Breast epithelium (tissue), 4 donors: ENCODE measurements at regions not wholly inside any gene's neighbourhood (a gene's known extent, or its start where the extent isn't known, plus 50 kb on each side); places are given as distances from the start of the nearest gene placed in this dataset.

ENCODE experiments used
- DNase-seq, 2 donors: peaks; one replicate each; pipeline ENCODE4 v3.0.0-alpha.2; 2019; ENCODE audit warnings: low spot score in 2 of 2
- H3K27ac ChIP-seq, 2 donors: fragments of 200-600 bp; sonication (generic) in 1 of 2; one replicate each; pipeline ENCODE4 v1.5.1; 2016 to 2019; ENCODE audit warnings: mild to moderate bottlenecking in 1 of 2
- H3K27me3 ChIP-seq, 2 donors: fragments of 200-600 bp; sonication (generic) in 1 of 2; one replicate each; pipeline versions ENCODE4 v1.5.1 to v1.6.0; 2017 to 2019; ENCODE audit warnings: control low read depth in 1 of 2, mild to moderate bottlenecking in 1 of 2
- H3K36me3 ChIP-seq: fragments of 200-600 bp; one replicate; pipeline ENCODE4 v1.5.1; 2019
- H3K4me1 ChIP-seq, 2 donors: fragments of 200-600 bp; sonication (generic); one replicate each; pipeline ENCODE4 v1.5.1; 2016 to 2019; ENCODE audit warnings: control low read depth in 1 of 2
- H3K4me3 ChIP-seq, 3 donors: fragments of 200-600 bp; sonication (generic); 1 replicate in 2 of 3; 2 replicates in 1 of 3; pipeline ENCODE4 v1.5.1; 2016 to 2019; ENCODE audit warnings: mild to moderate bottlenecking in 3 of 3, moderate library complexity in 2 of 3
- H3K9me3 ChIP-seq, 2 donors: fragments of 200-600 bp; sonication (generic) in 1 of 2; one replicate each; pipeline ENCODE4 v1.5.1; 2016 to 2019; ENCODE audit warnings: control low read depth in 1 of 2
- CTCF ChIP-seq, 3 donors: fragments of 450-650 bp; IDR thresholded peaks; one replicate each; pipeline ENCODE4 v1.5.1; 2016 to 2017; ENCODE audit warnings: antibody characterized with exemption in 3 of 3, mild to moderate bottlenecking in 3 of 3, moderate library complexity in 3 of 3
- POLR2A ChIP-seq: fragments of 450-650 bp; IDR thresholded peaks from one replicate; pipeline ENCODE4 v1.6.1; 2016; ENCODE audit warnings: antibody characterized with exemption, mild to moderate bottlenecking, moderate library complexity
- POLR2AphosphoS5 ChIP-seq, 3 donors: sonication (generic); formaldehyde crosslinking; IDR thresholded peaks; one replicate each; pipeline ENCODE4 v1.6.1; 2017; ENCODE audit warnings: antibody characterized with exemption in 3 of 3
- intact Hi-C: fragments of 100-400 bp; cut with DNase I; formaldehyde crosslinking; loops from one replicate; pipeline ENCODE4 v1.15.1; 2023; ENCODE audit warnings: low total_unique reads

- intact Hi-C loops: no loop called here
- Histone ChIP-seq H3K27ac (no peak overlapping the region), H3K27me3 (peaks cover 0 to 22% of the 10 kb centered on the region in 2 donors), H3K9me3 (no peaks in the 10 kb centered on the region), H3K36me3 (no peaks in the 10 kb centered on the region), H3K4me3 (no peak overlapping the region), H3K4me1 (no peaks in the 10 kb centered on the region)
- no peak for DNase-seq
- TF ChIP-seq POLR2A (no peak), POLR2AphosphoS5 (IDR thresholded peaks at IDR 0.05) (no peak), CTCF (IDR thresholded peaks at IDR 0.05) (no peak)
These were observed 111.4 kb upstream of the TEX51 start for GRCh38 chr2:126787289-126787688.

DNA sequence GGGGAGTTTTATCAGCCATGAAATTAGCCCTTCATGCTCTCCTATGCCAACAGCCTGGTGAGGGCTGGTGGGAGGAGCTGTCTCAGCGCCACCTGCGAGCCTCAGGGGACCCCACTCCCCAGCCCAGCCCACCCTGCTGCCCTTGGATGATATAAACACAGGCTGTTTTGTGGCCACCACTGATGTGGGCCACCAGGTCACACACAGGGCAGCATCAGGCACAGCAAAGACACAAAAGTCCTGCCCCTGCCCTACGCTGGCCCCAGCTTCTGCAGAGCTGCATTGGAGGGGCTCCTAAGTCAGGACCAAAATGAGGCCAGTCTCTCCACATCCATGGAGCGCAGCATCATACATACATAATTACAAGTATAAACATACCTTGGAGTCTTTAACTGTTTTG, 110.6 kb upstream of the TEX51 start:
- intact Hi-C loops: no loop called here
- H3K27ac ChIP-seq: no peak overlapping the region
- no peaks in the 10 kb centered on the region for H3K4me1 ChIP-seq
- peaks cover 0 to 20% of the 10 kb centered on the region in 2 donors for H3K27me3 ChIP-seq
- no peaks in the 10 kb centered on the region for H3K36me3 ChIP-seq
- TF ChIP-seq POLR2AphosphoS5 (IDR thresholded peaks at IDR 0.05) (no peak), CTCF (IDR thresholded peaks at IDR 0.05) (no peak), POLR2A (no peak)
- no peaks in the 10 kb centered on the region for H3K9me3 ChIP-seq
- DNase-seq: no peak
- no peak overlapping the region for H3K4me3 ChIP-seq

- H3K9me3 ChIP-seq: no peaks in the 10 kb centered on the region
- peaks cover 0 to 17% of the 10 kb centered on the region in 2 donors for H3K27me3 ChIP-seq
- no peaks in the 10 kb centered on the region for H3K36me3 ChIP-seq
- no peaks in the 10 kb centered on the region for H3K4me1 ChIP-seq
- intact Hi-C loops: no loop called here
- no peak overlapping the region for H3K4me3 ChIP-seq
- TF ChIP-seq POLR2A: no peak
- no peak for TF ChIP-seq POLR2AphosphoS5 (IDR thresholded peaks at IDR 0.05)
- TF ChIP-seq CTCF (IDR thresholded peaks at IDR 0.05): no peak
- no peak for DNase-seq
- H3K27ac ChIP-seq: no peak overlapping the region
These were observed 110.0 kb upstream of the TEX51 start for GRCh38 chr2:126788652-126789051.

- H3K27me3 ChIP-seq: peaks cover 0 to 17% of the 10 kb centered on the region in 2 donors
- intact Hi-C loops: no loop called here
- no peaks in the 10 kb centered on the region for H3K36me3 ChIP-seq
- peak in 1 of 2 donors; percentile 20 for DNase-seq
- H3K4me1 ChIP-seq: no peaks in the 10 kb centered on the region
- TF ChIP-seq POLR2A (no peak), CTCF (IDR thresholded peaks at IDR 0.05) (no peak), POLR2AphosphoS5 (IDR thresholded peaks at IDR 0.05) (no peak)
- no peak overlapping the region for H3K4me3 ChIP-seq
- no peaks in the 10 kb centered on the region for H3K9me3 ChIP-seq
- H3K27ac ChIP-seq: no peak overlapping the region
These were observed 107.5 kb upstream of the TEX51 start for GRCh38 chr2:126790987-126791780.

GRCh38 chr2:126792186-126792585, 106.5 kb upstream of the TEX51 start:
- peaks cover 0 to 17% of the 10 kb centered on the region in 2 donors for H3K27me3 ChIP-seq
- intact Hi-C loops: no loop called here
- H3K27ac ChIP-seq: no peak overlapping the region
- no peaks in the 10 kb centered on the region for H3K4me1 ChIP-seq
- H3K36me3 ChIP-seq: no peaks in the 10 kb centered on the region
- DNase-seq: peak in 1 of 2 donors; percentile 35
- TF ChIP-seq POLR2AphosphoS5 (IDR thresholded peaks at IDR 0.05) (no peak), CTCF (IDR thresholded peaks at IDR 0.05) (no peak), POLR2A (no peak)
- no peaks in the 10 kb centered on the region for H3K9me3 ChIP-seq
- H3K4me3 ChIP-seq: no peak overlapping the region
